Nephron (organoid): ENCODE measurements at regions not wholly inside any gene's neighbourhood (a gene's known extent, or its start where the extent isn't known, plus 50 kb on each side); places are given as distances from the start of the nearest gene placed in this dataset.

Experiments used
- H3K27ac Mint-ChIP-seq, 3 experiments: 2 replicates each; pipeline ENCODE4 v1.8.0; 2020; ENCODE audit warnings: mixed read lengths in 3 of 3, mild to moderate bottlenecking in 2 of 3, moderate library complexity in 1 of 3
- H3K27me3 Mint-ChIP-seq: 2 replicates; pipeline ENCODE4 v1.8.0; 2021; ENCODE audit warnings: low read depth, mild to moderate bottlenecking, moderate library complexity, mixed read lengths
- H3K36me3 Mint-ChIP-seq: 2 replicates; pipeline ENCODE4 v1.8.0; 2020; ENCODE audit warnings: low read depth, mixed read lengths
- H3K4me1 Mint-ChIP-seq: 2 replicates; pipeline ENCODE4 v1.8.0; 2020; ENCODE audit warnings: mixed read lengths
- H3K4me3 Mint-ChIP-seq, 3 experiments: 2 replicates each; pipeline ENCODE4 v1.8.0; 2020; ENCODE audit warnings: mild to moderate bottlenecking in 3 of 3, mixed read lengths in 3 of 3, moderate library complexity in 2 of 3
- H3K9me3 Mint-ChIP-seq: 2 replicates; pipeline ENCODE4 v1.8.0; 2020; ENCODE audit warnings: mixed read lengths
- CTCF ChIP-seq, 3 experiments: fragments of 200-600 bp; sonication (generic); IDR thresholded peaks; one replicate each; pipeline ENCODE4 v1.5.0; 2021; ENCODE audit warnings: antibody characterized with exemption in 3 of 3; ENCODE audit not compliant: unreplicated experiment in 3 of 3

DNA sequence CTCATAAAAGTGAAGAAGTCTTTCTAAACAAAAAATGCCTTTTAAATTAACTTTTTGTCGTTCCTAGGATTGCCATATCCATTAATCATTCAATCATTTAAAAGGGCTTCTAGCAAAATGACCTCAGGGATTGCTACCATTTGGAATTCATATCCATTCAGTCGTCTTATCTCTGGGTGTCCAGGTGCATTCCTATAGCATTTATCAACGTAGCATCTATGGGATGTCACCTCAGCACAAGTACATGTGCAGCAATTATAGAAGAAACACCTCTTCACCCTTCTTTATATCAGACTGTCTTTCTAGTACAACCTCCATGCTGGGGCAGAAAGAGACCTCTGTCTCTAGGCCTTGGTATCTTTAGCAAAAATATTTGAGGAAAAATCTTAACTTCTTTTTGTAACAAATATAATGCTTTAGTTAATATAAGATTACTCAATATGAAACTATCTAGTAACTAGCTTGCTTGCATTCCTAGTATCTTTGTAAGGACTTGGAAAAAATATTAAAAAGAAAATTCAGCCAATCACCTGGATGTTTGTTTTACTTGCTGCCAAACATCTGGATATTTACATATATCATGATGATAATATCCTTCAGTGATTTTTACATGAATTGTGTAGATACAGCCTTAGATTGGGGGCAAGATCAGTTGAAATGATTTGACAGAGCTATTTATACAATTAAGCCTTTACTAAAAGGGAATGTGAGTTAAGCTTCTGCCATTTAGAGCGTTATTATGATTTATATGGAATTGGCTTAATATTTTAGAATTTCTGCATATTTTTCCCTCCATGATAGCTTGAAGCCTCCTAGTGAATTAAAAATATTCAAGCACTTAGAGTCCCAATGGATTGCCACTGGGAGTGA lies 356.8 kb downstream of the HDGFL1 start:
- Mint-ChIP-seq H3K4me1 (peaks cover 40% of the 10 kb centered on the region), H3K4me3 (no peak overlapping the region), H3K36me3 (no peaks in the 10 kb centered on the region), H3K9me3 (no peaks in the 10 kb centered on the region), H3K27me3 (no peaks in the 10 kb centered on the region), H3K27ac (peak overlapping the region; percentile 73 to 83 (median 81))
- TF ChIP-seq CTCF (IDR thresholded peaks at IDR 0.05; ENCODE audit: unreplicated experiment in 3 of 3) = no peak

DNA sequence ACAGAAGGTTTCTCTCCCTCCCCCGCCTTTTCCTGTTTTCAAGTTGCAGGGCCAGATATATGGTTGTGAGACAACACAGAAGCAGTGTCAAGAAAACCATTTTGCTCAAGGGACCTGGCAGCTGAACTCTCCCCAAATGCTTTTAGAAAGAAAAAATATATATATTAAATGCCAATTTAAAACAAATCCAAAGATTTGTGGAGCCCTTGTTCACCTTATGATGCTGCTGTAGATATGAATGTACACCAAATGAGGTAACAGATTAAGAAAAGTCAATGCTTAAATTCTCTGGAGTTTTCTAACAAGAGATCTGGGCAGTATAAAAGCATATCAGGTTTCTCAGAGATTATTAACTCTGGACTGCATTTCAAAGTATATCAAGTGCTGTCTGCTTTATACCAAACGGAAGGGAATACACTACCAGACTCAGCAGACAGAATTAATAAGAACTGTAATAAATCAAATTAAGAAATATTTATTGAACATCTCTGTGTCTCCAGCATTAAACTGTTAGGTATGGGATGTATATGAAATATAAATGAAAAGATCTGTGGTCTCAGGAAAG lies 357.5 kb downstream of the HDGFL1 start:
- H3K27ac Mint-ChIP-seq = peak overlapping the region; percentile 73 to 83 (median 81)
- no peak overlapping the region for H3K4me3 Mint-ChIP-seq
- H3K27me3 Mint-ChIP-seq = no peaks in the 10 kb centered on the region
- no peaks in the 10 kb centered on the region for H3K9me3 Mint-ChIP-seq
- H3K4me1 Mint-ChIP-seq = peaks cover 38% of the 10 kb centered on the region
- no peak for TF ChIP-seq CTCF (IDR thresholded peaks at IDR 0.05; ENCODE audit: unreplicated experiment in 3 of 3)
- no peaks in the 10 kb centered on the region for H3K36me3 Mint-ChIP-seq

GRCh38 chr6:22928775-22929174 lies 359.4 kb downstream of the HDGFL1 start:
- peaks cover 38% of the 10 kb centered on the region for H3K4me1 Mint-ChIP-seq
- H3K4me3 Mint-ChIP-seq = no peak overlapping the region
- H3K27ac Mint-ChIP-seq = peak overlapping the region in 2 of 3 experiments; percentile 4 to 46
- H3K36me3 Mint-ChIP-seq = no peaks in the 10 kb centered on the region
- no peaks in the 10 kb centered on the region for H3K27me3 Mint-ChIP-seq
- no peak for TF ChIP-seq CTCF (IDR thresholded peaks at IDR 0.05; ENCODE audit: unreplicated experiment in 3 of 3)
- no peaks in the 10 kb centered on the region for H3K9me3 Mint-ChIP-seq

DNA sequence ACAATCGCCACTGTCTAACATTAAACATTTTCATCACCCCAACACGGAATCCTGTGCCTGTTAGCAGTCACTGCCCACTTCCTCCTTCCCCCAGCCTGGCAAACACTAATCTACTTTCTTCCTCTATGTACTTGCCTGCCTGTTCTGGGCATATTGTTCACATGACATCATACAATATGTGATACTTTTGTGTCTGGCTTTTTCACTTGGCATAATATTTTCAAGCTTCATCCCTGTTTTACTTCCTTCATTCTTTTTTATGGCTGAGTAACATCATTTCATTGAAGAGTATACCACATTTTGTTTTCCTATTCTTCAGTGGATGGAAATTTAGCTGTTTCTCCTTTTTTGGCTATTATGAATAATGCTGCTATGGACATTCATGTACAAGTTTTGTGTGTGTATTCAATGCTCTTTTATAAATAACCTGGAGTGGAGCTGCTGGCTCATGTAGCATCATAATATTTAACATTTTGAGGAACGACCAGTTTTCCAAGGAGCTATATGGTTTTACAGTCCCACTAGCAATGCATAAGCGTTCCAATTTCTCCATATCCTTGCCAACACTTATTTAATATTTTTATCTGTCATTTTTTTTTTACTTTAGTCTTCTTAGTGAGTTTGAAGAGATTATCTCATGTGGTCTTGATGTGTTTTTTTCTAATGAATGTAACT lies 360.1 kb downstream of the HDGFL1 start:
- Mint-ChIP-seq H3K27ac (peak overlapping the region; percentile 4 to 46 (median 32)), H3K9me3 (no peaks in the 10 kb centered on the region), H3K4me1 (peaks cover 38% of the 10 kb centered on the region), H3K4me3 (no peak overlapping the region), H3K36me3 (no peaks in the 10 kb centered on the region), H3K27me3 (no peaks in the 10 kb centered on the region)
- TF ChIP-seq CTCF (IDR thresholded peaks at IDR 0.05; ENCODE audit: unreplicated experiment in 3 of 3) = no peak

DNA sequence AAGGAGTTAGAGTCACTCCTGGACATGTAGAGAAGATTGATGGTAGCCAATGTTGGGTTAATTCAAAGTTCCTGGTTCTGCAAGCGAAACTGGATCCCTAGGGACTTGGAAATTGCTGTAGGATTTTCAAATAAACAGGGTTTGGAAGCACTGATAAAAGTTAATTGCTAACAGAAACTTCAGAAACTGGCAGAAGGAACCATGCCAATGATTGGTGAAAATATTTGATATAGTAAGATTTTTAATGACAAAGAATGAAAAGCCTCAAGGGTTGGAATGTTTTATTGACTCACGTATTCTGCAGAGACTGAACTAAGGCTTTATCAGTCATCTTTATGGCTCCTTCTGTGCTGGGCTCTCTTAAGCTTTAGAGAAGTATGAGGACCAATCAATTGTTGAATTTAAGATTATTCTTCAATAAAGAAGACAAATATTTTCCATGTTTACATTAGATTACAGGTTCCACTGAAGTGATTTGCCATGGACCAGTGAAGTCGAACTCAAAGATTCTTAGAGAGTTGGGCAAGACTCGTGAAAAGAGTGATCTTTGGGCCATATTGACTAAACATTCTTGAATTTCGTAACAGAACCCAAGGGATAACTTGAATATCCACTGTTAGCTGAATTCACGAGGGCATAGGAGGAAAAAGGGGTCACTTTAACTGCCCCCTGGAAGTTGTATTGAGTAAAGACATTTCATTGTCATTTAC lies 371.4 kb downstream of the HDGFL1 start:
- TF ChIP-seq CTCF (IDR thresholded peaks at IDR 0.05; ENCODE audit: unreplicated experiment in 3 of 3) = no peak
- Mint-ChIP-seq H3K9me3 (peaks cover 16% of the 10 kb centered on the region), H3K4me1 (peaks cover 26% of the 10 kb centered on the region), H3K27me3 (no peaks in the 10 kb centered on the region), H3K36me3 (peaks cover 7% of the 10 kb centered on the region), H3K27ac (peak overlapping the region; percentile 69 to 90 (median 83)), H3K4me3 (no peak overlapping the region)
